Dedifferentiated amniotic fluid mesenchymal stem cell (primary cell): ENCODE measurements at regions not wholly inside any gene's neighbourhood (a gene's known extent, or its start where the extent isn't known, plus 50 kb on each side); places are given as distances from the start of the nearest gene placed in this dataset.
A peak's percentile ranks its signal among the peaks of the same experiment; 100 is the strongest.

ENCODE experiments used
- DNase-seq: peaks from one replicate; pipeline ENCODE4 v3.0.0-alpha.2; 2016; ENCODE audit errors: extremely low spot score

GRCh38 chr10:113292086-113292485 is 260.8 kb upstream of the HABP2 start:
- DNase-seq = no peak

GRCh38 chr10:113292743-113293142 is 260.1 kb upstream of the HABP2 start:
- DNase-seq = no peak

GRCh38 chr10:113293167-113293566 is 259.7 kb upstream of the HABP2 start:
- DNase-seq = no peak

GRCh38 chr10:113294868-113295267 is 258.0 kb upstream of the HABP2 start:
- no peak for DNase-seq

- DNase-seq = peak; percentile 38
Measured at GRCh38 chr10:113297226-113297625, 255.6 kb upstream of the HABP2 start.

GRCh38 chr10:113298616-113299015 is 254.2 kb upstream of the HABP2 start:
- DNase-seq = no peak

- DNase-seq = no peak
Measured at GRCh38 chr10:113300201-113300600, 252.7 kb upstream of the HABP2 start.

- DNase-seq = no peak
Measured at GRCh38 chr10:113300617-113301016, 252.2 kb upstream of the HABP2 start.

- no peak for DNase-seq
Measured at GRCh38 chr10:113301342-113301984, 251.4 kb upstream of the HABP2 start.

GRCh38 chr10:113302062-113302461 is 250.8 kb upstream of the HABP2 start:
- no peak for DNase-seq

GRCh38 chr10:113303544-113304146 is 249.2 kb upstream of the HABP2 start:
- DNase-seq = peak; percentile 51

- DNase-seq = no peak
Measured at GRCh38 chr10:113304726-113305125, 248.1 kb upstream of the HABP2 start.

GRCh38 chr10:113305871-113306270 is 247.0 kb upstream of the HABP2 start:
- DNase-seq = no peak

GRCh38 chr10:113309791-113310190 is 243.1 kb upstream of the HABP2 start:
- no peak for DNase-seq

- no peak for DNase-seq
Measured at GRCh38 chr10:113310347-113310746, 242.5 kb upstream of the HABP2 start.

- no peak for DNase-seq
Measured at GRCh38 chr10:113313048-113313602, 239.7 kb upstream of the HABP2 start.

- no peak for DNase-seq
Measured at GRCh38 chr10:113313722-113314121, 239.1 kb upstream of the HABP2 start.

- no peak for DNase-seq
Measured at GRCh38 chr10:113316506-113316905, 236.3 kb upstream of the HABP2 start.

- DNase-seq = no peak
Measured at GRCh38 chr10:113317489-113317888, 235.4 kb upstream of the HABP2 start.

GRCh38 chr10:113319479-113319878 is 233.4 kb upstream of the HABP2 start:
- DNase-seq = no peak

GRCh38 chr10:113320211-113320610 is 232.6 kb upstream of the HABP2 start:
- DNase-seq = no peak

- DNase-seq = no peak
Measured at GRCh38 chr10:113320987-113321386, 231.9 kb upstream of the HABP2 start.

- no peak for DNase-seq
Measured at GRCh38 chr10:113322843-113323242, 230.0 kb upstream of the HABP2 start.

- no peak for DNase-seq
Measured at GRCh38 chr10:113323985-113324384, 228.9 kb upstream of the HABP2 start.
